HUES64 (cell line): ENCODE measurements at regions not wholly inside any gene's neighbourhood (a gene's known extent, or its start where the extent isn't known, plus 50 kb on each side); places are given as distances from the start of the nearest gene placed in this dataset.
"Not testable (repeated sequence)": the region's sequence is repeated elsewhere in the genome, so short reads cannot be mapped to it uniquely, and the experiment has no call there.

Experiments
- H3K27ac ChIP-seq: 2 replicates; pipeline ENCODE4 v1.7.0; 2013; ENCODE audit warnings: low read depth, low read length, inconsistent platforms
- H3K27me3 ChIP-seq: 2 replicates; pipeline ENCODE4 v1.6.1; 2013; ENCODE audit warnings: mild to moderate bottlenecking, low read length; ENCODE audit not compliant: insufficient read depth
- H3K36me3 ChIP-seq: 2 replicates; pipeline ENCODE4 v1.6.1; 2013; ENCODE audit warnings: mild to moderate bottlenecking, low read length; ENCODE audit not compliant: insufficient read depth
- H3K4me1 ChIP-seq: 2 replicates; pipeline ENCODE4 v1.6.1; 2013; ENCODE audit warnings: mild to moderate bottlenecking, low read length, moderate library complexity; ENCODE audit not compliant: insufficient read depth
- H3K4me3 ChIP-seq: 2 replicates; pipeline ENCODE4 v1.5.1; 2013; ENCODE audit warnings: mild to moderate bottlenecking, low read length, moderate library complexity
- H3K9ac ChIP-seq: 2 replicates; pipeline ENCODE4 v1.6.1; 2013; ENCODE audit warnings: mild to moderate bottlenecking, low read depth, low read length
- H3K9me3 ChIP-seq: 2 replicates; pipeline ENCODE4 v1.6.1; 2013; ENCODE audit warnings: low read depth, low read length; ENCODE audit not compliant: insufficient read depth
- WGBS: fragments of 150-250, 120-280 bp; methylation state at CpG from one replicate; pipeline ENCODE4 v1.1.7; 2013; ENCODE audit warnings: missing lambda C conversion rate; 5-methylcytosine and 5-hydroxymethylcytosine counted together

DNA sequence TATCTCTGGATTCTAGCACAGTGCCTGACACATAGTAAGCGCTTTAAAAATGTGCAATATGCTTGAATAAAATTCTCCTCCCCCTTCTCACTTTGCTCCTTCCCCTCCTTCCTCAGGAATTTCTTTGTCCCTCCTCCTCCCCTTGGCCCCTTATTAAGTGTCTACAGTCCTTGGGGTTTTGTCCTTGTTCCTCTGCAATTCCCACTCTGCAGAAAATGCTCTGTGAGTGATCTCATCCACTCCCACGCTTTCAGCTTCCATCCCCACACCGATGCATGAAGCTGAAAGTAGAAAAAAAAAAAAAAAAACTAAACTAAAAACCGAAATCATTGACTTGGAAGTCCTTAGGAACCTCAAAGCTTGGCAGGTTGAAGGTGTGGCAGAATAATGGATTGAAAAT is 273.6 kb downstream of the RRAGC start:
- H3K9ac ChIP-seq = no peak overlapping the region
- H3K27me3 ChIP-seq = peaks cover 1% of the 10 kb centered on the region; the same call in 1 of the 2 replicates
- no peaks in the 10 kb centered on the region for H3K36me3 ChIP-seq
- H3K9me3 ChIP-seq = no peaks in the 10 kb centered on the region
- H3K27ac ChIP-seq = no peak overlapping the region
- no peak overlapping the region for H3K4me3 ChIP-seq
- 77% methylated on average over 4 of the region's 4 CpGs for WGBS
- H3K4me1 ChIP-seq = no peaks in the 10 kb centered on the region; the same call in 1 of the 2 replicates

- 94% methylated on average over 3 of the region's 3 CpGs for WGBS
- Histone ChIP-seq H3K27ac (no peak overlapping the region), H3K4me3 (no peak overlapping the region), H3K36me3 (no peaks in the 10 kb centered on the region), H3K9ac (no peak overlapping the region), H3K27me3 (peaks cover 6% of the 10 kb centered on the region; the same call in 1 of the 2 replicates), H3K4me1 (no peaks in the 10 kb centered on the region; the same call in none of the 2 replicates), H3K9me3 (no peaks in the 10 kb centered on the region)
These were observed 274.1 kb downstream of the RRAGC start for GRCh38 chr1:38585460-38585859.

- Histone ChIP-seq H3K27ac (no peak overlapping the region), H3K4me3 (no peak overlapping the region), H3K9ac (no peak overlapping the region), H3K4me1 (no peaks in the 10 kb centered on the region; the same call in none of the 2 replicates), H3K27me3 (peaks cover 14% of the 10 kb centered on the region), H3K9me3 (no peaks in the 10 kb centered on the region), H3K36me3 (no peaks in the 10 kb centered on the region)
- WGBS = 87% methylated on average over 11 of the region's 11 CpGs
These were observed 274.9 kb downstream of the RRAGC start for GRCh38 chr1:38584448-38585355.

- not testable (repeated sequence) for H3K27ac ChIP-seq, H3K4me1 ChIP-seq, H3K9me3 ChIP-seq, H3K36me3 ChIP-seq, H3K4me3 ChIP-seq, H3K9ac ChIP-seq
- H3K27me3 ChIP-seq = peaks cover 28% of the 10 kb centered on the region
- 95% methylated on average over 2 of the region's 2 CpGs for WGBS
These were observed 276.3 kb downstream of the RRAGC start for GRCh38 chr1:38583287-38583686.

DNA sequence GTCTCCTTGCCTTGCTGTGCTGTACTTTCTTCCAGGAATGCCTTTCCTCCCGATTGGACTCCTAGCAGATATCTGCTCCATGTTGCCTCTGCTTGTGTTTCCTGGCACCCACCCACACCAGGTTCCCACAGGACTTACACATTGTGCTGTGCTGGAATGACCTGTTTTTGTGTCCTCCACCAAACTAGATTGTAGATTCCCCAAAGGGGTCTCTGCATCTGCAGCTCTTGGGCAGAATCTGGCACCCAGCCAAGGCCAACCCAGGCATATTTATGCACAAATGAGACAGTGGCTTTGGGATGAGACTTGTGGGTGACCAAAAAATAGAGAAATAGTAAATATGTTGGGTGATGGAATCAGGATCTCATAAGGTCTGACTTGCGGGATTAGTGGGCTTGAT is 278.2 kb downstream of the RRAGC start:
- no peak overlapping the region for H3K27ac ChIP-seq
- H3K9me3 ChIP-seq = no peaks in the 10 kb centered on the region
- H3K4me1 ChIP-seq = peaks cover 9% of the 10 kb centered on the region
- H3K27me3 ChIP-seq = peaks cover 47% of the 10 kb centered on the region
- H3K36me3 ChIP-seq = no peaks in the 10 kb centered on the region
- 49% methylated on average over 2 of the region's 2 CpGs for WGBS
- no peak overlapping the region for H3K9ac ChIP-seq
- no peak overlapping the region for H3K4me3 ChIP-seq

DNA sequence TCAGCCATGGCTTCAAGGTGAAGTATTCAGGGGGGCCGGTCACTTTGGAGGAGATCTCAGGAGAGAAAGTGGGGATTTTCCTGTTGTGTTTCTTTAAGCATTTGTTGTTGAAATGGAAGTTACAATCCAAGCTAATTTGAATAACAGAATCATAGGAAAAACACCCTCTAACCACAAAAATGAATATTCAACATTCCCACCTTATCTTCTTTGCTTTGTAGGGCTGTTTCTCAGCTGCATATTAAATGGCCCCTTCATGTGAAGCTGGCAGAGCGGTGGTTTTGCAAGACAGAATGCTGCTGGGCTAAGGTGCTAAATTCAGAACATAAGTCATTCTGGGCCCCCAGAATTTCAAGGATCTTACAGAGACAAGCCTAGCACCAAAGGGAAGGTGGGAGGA is 279.0 kb downstream of the RRAGC start:
- Histone ChIP-seq H3K27ac (no peak overlapping the region), H3K9ac (no peak overlapping the region), H3K36me3 (no peaks in the 10 kb centered on the region), H3K4me1 (peaks cover 14% of the 10 kb centered on the region; the same call in 1 of the 2 replicates), H3K9me3 (no peaks in the 10 kb centered on the region), H3K4me3 (no peak overlapping the region), H3K27me3 (peaks cover 52% of the 10 kb centered on the region)
- 68% methylated on average over 2 of the region's 2 CpGs for WGBS

DNA sequence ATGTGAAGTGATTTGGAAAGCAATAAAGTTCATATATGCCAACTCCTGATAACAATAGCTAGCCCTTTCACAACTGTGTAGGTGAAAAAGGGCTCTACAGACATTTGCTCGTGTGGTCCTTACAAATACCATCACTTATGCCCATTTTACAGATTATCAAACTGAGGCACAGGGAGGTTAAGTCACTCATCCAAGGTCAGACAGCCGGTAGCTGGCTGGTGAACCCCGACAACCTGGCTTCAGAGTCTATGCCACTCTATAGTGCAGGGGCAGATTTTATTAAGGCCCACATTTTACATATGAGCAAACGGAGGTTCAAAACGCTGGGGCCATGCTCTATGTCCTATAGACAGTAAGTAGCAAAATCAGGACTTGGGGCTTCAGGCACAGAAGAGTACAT is 280.5 kb downstream of the RRAGC start:
- H3K4me3 ChIP-seq = peak overlapping the region; percentile 59; the same call in 1 of the 2 replicates
- no peaks in the 10 kb centered on the region for H3K36me3 ChIP-seq
- no peaks in the 10 kb centered on the region for H3K9me3 ChIP-seq
- peaks cover 14% of the 10 kb centered on the region; the same call in 1 of the 2 replicates for H3K4me1 ChIP-seq
- H3K27ac ChIP-seq = no peak overlapping the region
- no peak overlapping the region for H3K9ac ChIP-seq
- 91% methylated on average over 5 of the region's 5 CpGs for WGBS
- H3K27me3 ChIP-seq = peaks cover 55% of the 10 kb centered on the region

DNA sequence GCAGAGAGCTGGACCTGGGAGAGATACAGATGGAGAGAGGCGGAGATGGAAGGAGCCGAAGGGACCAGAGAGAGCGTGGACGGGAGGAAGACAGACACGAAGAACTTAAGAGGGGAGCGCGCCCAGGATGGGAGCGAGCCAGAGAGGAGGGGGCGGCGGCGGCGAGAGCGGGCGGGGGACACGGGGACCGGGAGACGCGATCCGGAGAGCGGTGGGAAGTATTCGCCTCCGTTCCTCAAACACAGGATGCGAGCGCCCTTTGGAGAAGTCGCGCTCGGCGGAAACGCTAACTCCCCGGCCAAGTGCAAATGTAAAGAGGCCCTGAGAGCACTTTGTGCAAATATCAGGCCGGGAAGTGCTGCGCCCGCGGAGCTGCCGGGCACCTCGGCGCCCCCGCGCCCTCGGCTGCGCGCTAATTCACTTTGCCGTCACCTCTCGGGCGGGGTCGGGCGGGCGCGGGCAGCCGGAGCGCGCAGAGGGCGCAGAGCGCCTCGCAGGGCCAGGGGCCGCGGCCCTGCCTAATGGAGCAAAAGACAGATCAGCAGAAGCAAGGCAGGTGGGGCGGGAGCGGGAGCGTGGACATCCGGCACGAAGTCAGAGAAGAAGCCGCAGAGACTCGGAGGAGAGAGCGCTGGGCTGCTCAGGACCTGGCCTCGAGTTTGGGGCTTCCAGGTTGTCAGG is 281.2 kb downstream of the RRAGC start:
- no peaks in the 10 kb centered on the region for H3K9me3 ChIP-seq
- peaks cover 14% of the 10 kb centered on the region; the same call in 1 of the 2 replicates for H3K4me1 ChIP-seq
- peak overlapping the region; percentile 59 for H3K4me3 ChIP-seq
- no peak overlapping the region for H3K27ac ChIP-seq
- 1% methylated on average over 66 of the region's 66 CpGs for WGBS
- H3K36me3 ChIP-seq = no peaks in the 10 kb centered on the region
- no peak overlapping the region for H3K9ac ChIP-seq
- H3K27me3 ChIP-seq = peaks cover 55% of the 10 kb centered on the region

DNA sequence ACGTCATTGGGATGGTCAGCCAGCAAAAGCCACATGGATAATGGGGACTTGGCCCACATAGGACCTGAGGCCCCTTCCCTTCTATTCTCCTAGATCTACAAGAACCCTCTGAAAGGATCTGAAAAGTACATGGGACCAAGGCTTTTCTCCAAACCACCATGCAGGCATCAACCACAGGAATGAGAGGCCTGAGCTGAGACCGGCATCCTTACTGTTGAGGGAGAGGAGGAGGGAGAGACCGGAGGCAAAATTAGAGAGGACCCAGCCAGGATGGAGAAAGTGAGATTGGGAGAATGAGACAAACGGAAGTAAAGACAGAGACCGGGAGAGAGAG is 281.7 kb downstream of the RRAGC start:
- Histone ChIP-seq H3K4me1 (peaks cover 14% of the 10 kb centered on the region; the same call in 1 of the 2 replicates), H3K9me3 (no peaks in the 10 kb centered on the region), H3K36me3 (no peaks in the 10 kb centered on the region), H3K27ac (no peak overlapping the region), H3K9ac (no peak overlapping the region), H3K27me3 (peaks cover 55% of the 10 kb centered on the region), H3K4me3 (peak overlapping the region; percentile 59)
- 17% methylated on average over 5 of the region's 5 CpGs for whole genome bisulfite sequencing

DNA sequence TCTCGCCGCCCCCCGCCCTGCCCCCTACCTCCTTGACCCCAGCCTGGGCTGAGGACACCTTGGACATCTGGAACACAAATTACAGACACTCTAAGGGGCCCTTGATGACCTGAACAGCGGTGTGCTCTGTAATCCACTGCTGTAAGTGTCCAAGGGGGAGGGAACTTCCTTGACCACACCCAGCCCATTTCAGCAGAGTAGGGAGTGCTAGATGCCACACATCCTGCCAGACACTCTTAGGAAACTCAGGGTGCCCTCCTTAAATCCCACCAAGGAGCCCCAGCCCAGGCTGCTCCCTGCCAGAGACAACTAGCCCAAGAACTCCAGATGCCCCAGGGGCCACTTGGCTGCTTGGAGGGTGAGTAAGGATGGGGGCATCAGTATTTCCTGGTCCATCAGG is 282.2 kb downstream of the RRAGC start:
- WGBS = 72% methylated on average over 4 of the region's 4 CpGs
- Histone ChIP-seq H3K9me3 (no peaks in the 10 kb centered on the region), H3K4me3 (no peak overlapping the region), H3K4me1 (peaks cover 14% of the 10 kb centered on the region; the same call in 1 of the 2 replicates), H3K27me3 (peaks cover 55% of the 10 kb centered on the region), H3K36me3 (no peaks in the 10 kb centered on the region), H3K9ac (no peak overlapping the region), H3K27ac (no peak overlapping the region)

GRCh38 chr1:38576241-38576640 is 283.3 kb downstream of the RRAGC start:
- Histone ChIP-seq H3K9me3 (no peaks in the 10 kb centered on the region), H3K36me3 (no peaks in the 10 kb centered on the region)
- WGBS = 78% methylated on average over 6 of the region's 6 CpGs

More at GRCh38 chr1:38576241-38576640, 283.3 kb downstream of the RRAGC start:
- Histone ChIP-seq H3K4me1 (peaks cover 14% of the 10 kb centered on the region; the same call in 1 of the 2 replicates), H3K27me3 (peaks cover 55% of the 10 kb centered on the region), H3K9ac (no peak overlapping the region), H3K27ac (no peak overlapping the region), H3K4me3 (no peak overlapping the region)
